H1 (cell line): ENCODE measurements at regions not wholly inside any gene's neighbourhood (a gene's known extent, or its start where the extent isn't known, plus 50 kb on each side); places are given as distances from the start of the nearest gene placed in this dataset.

Experiments used
- CTCF ChIA-PET: fragments of 300-600 bp; sonication (Branson Sonifier 250); formaldehyde crosslinking; loops from one replicate; lab custom pipeline; 2021; ENCODE audit not compliant: partially characterized antibody; lab: Charles Lee
- POLR2A ChIA-PET: fragments of 300-600 bp; sonication (Branson Sonifier 250); formaldehyde crosslinking; loops from one replicate; lab custom pipeline; 2021; ENCODE audit warnings: inconsistent platforms; ENCODE audit not compliant: partially characterized antibody; lab: Charles Lee
- DNase-seq, 2 experiments: peaks; one replicate each; pipeline versions ENCODE4 v3.0.0 to v3.0.0-alpha.2; 2010 to 2022; ENCODE audit warnings: low spot score in 2 of 2, low read depth in 1 of 2, mixed read lengths in 1 of 2
- FAIRE-seq: peaks from 2 replicates; lab custom pipeline; 2011; peaks lifted over from hg19 to GRCh38; lab: Jason Lieb, UNC
- H2AFZ ChIP-seq: 2 replicates; pipeline ENCODE4 v1.8.1; 2012; ENCODE audit warnings: low read length, inconsistent platforms
- H2AK5ac ChIP-seq: 2 replicates; pipeline ENCODE4 v1.6.1; 2013; ENCODE audit warnings: low read depth, low read length
- H2BK120ac ChIP-seq: replicated peaks from 2 replicates; pipeline ENCODE3; 2013; ENCODE audit warnings: low read depth, low read length, inconsistent platforms
- H2BK12ac ChIP-seq: 2 replicates; pipeline ENCODE4 v1.6.1; 2013; ENCODE audit warnings: low read depth, low read length
- H2BK15ac ChIP-seq: 2 replicates; pipeline ENCODE4 v1.6.1; 2013; ENCODE audit warnings: low read length
- H2BK20ac ChIP-seq: 2 replicates; pipeline ENCODE4 v1.6.1; 2013; ENCODE audit warnings: low read length
- H2BK5ac ChIP-seq: 2 replicates; pipeline ENCODE4 v1.6.1; 2013; ENCODE audit warnings: low read depth, low read length
- H3K14ac ChIP-seq: 2 replicates; pipeline ENCODE4 v1.6.1; 2013; ENCODE audit warnings: inconsistent platforms; ENCODE audit not compliant: insufficient read length
- H3K18ac ChIP-seq: 2 replicates; pipeline ENCODE4 v1.6.1; 2013; ENCODE audit warnings: low read length; ENCODE audit errors: extremely low read depth
- H3K23ac ChIP-seq: 2 replicates; pipeline ENCODE4 v1.6.1; 2013; ENCODE audit warnings: inconsistent platforms; ENCODE audit not compliant: insufficient read length
- H3K23me2 ChIP-seq: 2 replicates; pipeline ENCODE4 v1.6.1; 2013; ENCODE audit warnings: low read depth, low read length
- H3K27ac ChIP-seq: 2 replicates; pipeline ENCODE4 v1.6.1; 2011; ENCODE audit warnings: low read depth, low read length, inconsistent platforms
- H3K27me3 ChIP-seq, 4 experiments: replicated peaks in 1 of 4; 1 replicate in 1 of 4; 2 replicates in 3 of 4; pipeline versions ENCODE4 v1.6.1 to v1.8.1; 2011 to 2013; ENCODE audit warnings: low read length in 3 of 4, mild to moderate bottlenecking in 3 of 4, inconsistent platforms in 2 of 4, mixed read lengths in 2 of 4, moderate library complexity in 1 of 4; ENCODE audit not compliant: control insufficient read depth in 3 of 4, insufficient read depth in 3 of 4; ENCODE audit errors: extremely low read depth in 1 of 4
- H3K36me3 ChIP-seq, 4 experiments: 2 replicates each; pipeline versions ENCODE4 v1.6.1 to v1.8.1; 2011 to 2013; ENCODE audit warnings: mild to moderate bottlenecking in 4 of 4, low read length in 3 of 4, moderate library complexity in 2 of 4, control low read depth in 1 of 4, inconsistent platforms in 1 of 4; ENCODE audit not compliant: insufficient read depth in 4 of 4, control insufficient read depth in 2 of 4
- H3K4ac ChIP-seq: replicated peaks from 2 replicates; pipeline ENCODE3; 2013; ENCODE audit warnings: low read length, low read depth, mixed read lengths, inconsistent platforms; ENCODE audit not compliant: insufficient read length
- H3K4me1 ChIP-seq, 4 experiments: replicated peaks in 1 of 4; 1 replicate in 1 of 4; 2 replicates in 3 of 4; pipeline versions ENCODE4 v1.6.1 to v1.8.1; 2011 to 2013; ENCODE audit warnings: low read length in 3 of 4, inconsistent platforms in 2 of 4, mixed read lengths in 1 of 4; ENCODE audit not compliant: insufficient read depth in 4 of 4, control insufficient read depth in 3 of 4
- H3K4me2 ChIP-seq, 2 experiments: 2 replicates each; pipeline versions ENCODE4 v1.6.1 to v1.8.1; 2011 to 2013; ENCODE audit warnings: low read depth in 2 of 2, low read length in 2 of 2, control low read depth in 1 of 2, inconsistent platforms in 1 of 2, mild to moderate bottlenecking in 1 of 2; ENCODE audit not compliant: insufficient read depth in 1 of 2
- H3K4me3 ChIP-seq, 4 experiments: fragments of 200-600, 300-600 bp in 1 of 4; sonication (generic), shearing (Covaris generic), sonication (Bioruptor Twin) in 1 of 4; 2 replicates each; pipeline versions ENCODE4 v1.5.1 to v1.8.1; 2011 to 2016; ENCODE audit warnings: low read length in 4 of 4, low read depth in 3 of 4, control low read depth in 2 of 4, inconsistent platforms in 2 of 4, mild to moderate bottlenecking in 2 of 4, mixed read lengths in 1 of 4, moderate library complexity in 1 of 4; ENCODE audit not compliant: insufficient read depth in 2 of 4; ENCODE audit errors: extremely low read depth in 1 of 4
- H3K56ac ChIP-seq: replicated peaks from 2 replicates; pipeline ENCODE3; 2013; ENCODE audit warnings: low read depth, mild to moderate bottlenecking, mixed read lengths, low read length, inconsistent platforms; ENCODE audit not compliant: insufficient read length
- H3K79me1 ChIP-seq: 2 replicates; pipeline ENCODE4 v1.6.1; 2013; ENCODE audit warnings: low read depth, low read length, control low read depth
- H3K79me2 ChIP-seq, 2 experiments: 2 replicates each; pipeline versions ENCODE4 v1.6.1 to v1.8.1; 2012 to 2013; ENCODE audit warnings: low read length in 2 of 2, mild to moderate bottlenecking in 2 of 2, inconsistent platforms in 1 of 2; ENCODE audit not compliant: insufficient read depth in 2 of 2, control insufficient read depth in 1 of 2
- H3K9ac ChIP-seq, 4 experiments: replicated peaks in 1 of 4; 1 replicate in 1 of 4; 2 replicates in 3 of 4; pipeline versions ENCODE4 v1.6.1 to v1.8.1; 2011 to 2013; ENCODE audit warnings: low read depth in 3 of 4, low read length in 3 of 4, control low read depth in 2 of 4, mild to moderate bottlenecking in 2 of 4, moderate library complexity in 2 of 4, inconsistent platforms in 1 of 4; ENCODE audit errors: extremely low read depth in 1 of 4
- H3K9me3 ChIP-seq, 2 experiments: 2 replicates each; pipeline versions ENCODE4 v1.6.1 to v1.8.1; 2012 to 2013; ENCODE audit warnings: mild to moderate bottlenecking in 2 of 2, moderate library complexity in 2 of 2, control low read depth in 1 of 2, inconsistent platforms in 1 of 2, low read depth in 1 of 2, low read length in 1 of 2, mixed read lengths in 1 of 2; ENCODE audit not compliant: insufficient read depth in 2 of 2
- H4K20me1 ChIP-seq, 2 experiments: replicated peaks in 1 of 2; 2 replicates each; pipeline versions ENCODE3 to v1.8.1; 2011 to 2013; ENCODE audit warnings: inconsistent platforms in 2 of 2, low read length in 2 of 2, mild to moderate bottlenecking in 1 of 2; ENCODE audit not compliant: insufficient read depth in 2 of 2, control insufficient read depth in 1 of 2
- H4K5ac ChIP-seq: 2 replicates; pipeline ENCODE4 v1.6.1; 2013; ENCODE audit warnings: low read length, low read depth, mixed read lengths, inconsistent platforms; ENCODE audit not compliant: insufficient read length
- H4K8ac ChIP-seq: 2 replicates; pipeline ENCODE4 v1.8.0; 2013; ENCODE audit warnings: mild to moderate bottlenecking, moderate library complexity, low read length, inconsistent platforms; ENCODE audit not compliant: insufficient read depth; ENCODE audit errors: extremely low read depth
- H4K91ac ChIP-seq: replicated peaks from 2 replicates; pipeline ENCODE3; 2013; ENCODE audit warnings: low read length, mixed read lengths, inconsistent platforms; ENCODE audit not compliant: insufficient read length
- CHD2 ChIP-seq: IDR thresholded peaks from 2 replicates; pipeline ENCODE4 v1.6.1; 2012; ENCODE audit warnings: low read length, improper control_type of control experiment
- HDAC2 ChIP-seq, 2 experiments: fragments of 300-600 bp in 1 of 2; sonication (generic) in 1 of 2; IDR thresholded peaks; 2 replicates each; pipeline ENCODE4 v1.6.1; 2011 to 2012; ENCODE audit warnings: low read depth in 2 of 2, low read length in 2 of 2, mild to moderate bottlenecking in 2 of 2, moderate library complexity in 2 of 2, borderline replicate concordance in 1 of 2, inconsistent platforms in 1 of 2
- JUN ChIP-seq: IDR thresholded peaks from 2 replicates; pipeline ENCODE4 v1.6.1; 2011; ENCODE audit warnings: low read depth, mild to moderate bottlenecking, improper control_type of control experiment, low read length
- MAFK ChIP-seq: IDR thresholded peaks from 2 replicates; pipeline ENCODE4 v1.6.1; 2012; ENCODE audit warnings: low read depth, mild to moderate bottlenecking, improper control_type of control experiment, low read length
- RAD21 ChIP-seq, 2 experiments: IDR thresholded peaks in 1 of 2; conservative IDR thresholded peaks in 1 of 2; 2 replicates each; pipeline ENCODE4 v1.6.1; 2011; ENCODE audit warnings: low read depth in 2 of 2, low read length in 2 of 2, improper control_type of control experiment in 1 of 2, inconsistent platforms in 1 of 2, mild to moderate bottlenecking in 1 of 2, moderate library complexity in 1 of 2
- SP2 ChIP-seq: IDR thresholded peaks from 2 replicates; pipeline ENCODE4 v1.6.1; 2012; ENCODE audit warnings: mild to moderate bottlenecking, low read length, inconsistent platforms
- TAF1 ChIP-seq: IDR thresholded peaks from 2 replicates; pipeline ENCODE4 v1.6.1; 2011; ENCODE audit warnings: mild to moderate bottlenecking, low read depth, low read length
- TEAD4 ChIP-seq: IDR thresholded peaks from 2 replicates; pipeline ENCODE4 v1.6.1; 2012; ENCODE audit warnings: low read depth, low read length, inconsistent platforms, mixed read lengths
- YY1 ChIP-seq: IDR thresholded peaks from 2 replicates; pipeline ENCODE4 v1.6.1; 2011; ENCODE audit warnings: low read depth, mild to moderate bottlenecking, low read length
- ZNF274 ChIP-seq: IDR thresholded peaks from 2 replicates; pipeline ENCODE4 v1.7.0; 2012; ENCODE audit warnings: low read length, borderline replicate concordance; ENCODE audit errors: extremely low read depth
- WGBS, 2 experiments: shearing (Covaris generic) in 1 of 2; methylation state at CpG; one replicate each; pipeline versions ENCODE4 v1.1.6 to v1.1.7; 2013 to 2015; ENCODE audit warnings: low lambda C conversion rate in 2 of 2, mixed read lengths in 2 of 2, inconsistent platforms in 1 of 2, low coverage in 1 of 2, missing lambda C conversion rate in 1 of 2; ENCODE audit not compliant: insufficient replicate concordance in 2 of 2, insufficient coverage in 1 of 2, insufficient read length in 1 of 2; ENCODE audit errors: extremely low coverage in 1 of 2, missing lambda C conversion rate in 1 of 2; 5-methylcytosine and 5-hydroxymethylcytosine counted together
- TF ChIP-seq, protein P1 (sequence below): IDR thresholded peaks from 2 replicates; pipeline ENCODE4 v1.6.1; 2011; ENCODE audit warnings: low read depth, mild to moderate bottlenecking, low read length; ENCODE audit not compliant: insufficient read depth
- TF ChIP-seq, protein P2 (sequence below), 3 experiments: IDR thresholded peaks; 1 replicate in 2 of 3; 2 replicates in 1 of 3; pipeline versions ENCODE4 v1.5.1 to v1.6.1; 2011; ENCODE audit warnings: low read length in 3 of 3, mild to moderate bottlenecking in 3 of 3, inconsistent platforms in 2 of 3, low read depth in 1 of 3, moderate library complexity in 1 of 3; ENCODE audit not compliant: insufficient read depth in 1 of 3; ENCODE audit errors: control extremely low read depth in 1 of 3

DNA sequence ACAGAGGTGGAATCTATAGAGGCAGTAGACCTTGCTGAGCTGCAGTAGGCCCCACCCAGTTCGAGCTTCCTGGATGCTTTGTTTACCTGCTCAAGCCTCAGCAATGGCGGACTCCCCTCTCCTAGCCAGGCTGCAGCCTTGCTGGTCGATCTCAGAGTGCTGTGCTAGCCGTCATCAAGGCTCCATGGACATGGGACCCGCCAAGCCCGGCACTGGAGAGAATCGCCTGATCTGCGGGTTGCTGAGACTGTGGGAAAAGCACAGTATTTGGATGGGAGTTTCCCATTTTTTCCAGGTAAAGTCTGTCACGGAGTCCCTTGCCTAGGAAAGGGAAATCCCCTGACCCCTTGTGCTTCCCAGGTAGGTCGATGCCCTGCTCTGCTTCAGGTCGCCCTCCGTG is 124.8 kb upstream of the KLF8 start:
- no peak for FAIRE-seq
- H2AFZ ChIP-seq, result no peak overlapping the region
- DNase-seq, result no peak
- TF ChIP-seq TEAD4, result no peak
- no peak for TF ChIP-seq MAFK
- TF ChIP-seq CHD2, result no peak
- TF ChIP-seq, protein P1, sequence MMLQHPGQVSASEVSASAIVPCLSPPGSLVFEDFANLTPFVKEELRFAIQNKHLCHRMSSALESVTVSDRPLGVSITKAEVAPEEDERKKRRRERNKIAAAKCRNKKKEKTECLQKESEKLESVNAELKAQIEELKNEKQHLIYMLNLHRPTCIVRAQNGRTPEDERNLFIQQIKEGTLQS, result no peak
- TF ChIP-seq SP2, result no peak
- TF ChIP-seq RAD21 (IDR thresholded peaks at IDR 0.05 in 1 of 2, conservative IDR thresholded peaks at IDR 0.05 in 1 of 2; ENCODE audit: low read depth in 2 of 2, low read length in 2 of 2), result no peak
- no peak for TF ChIP-seq TAF1
- TF ChIP-seq HDAC2 (IDR thresholded peaks at IDR 0.05; ENCODE audit: borderline replicate concordance in 1 of 2, low read depth in 2 of 2, low read length in 2 of 2), result no peak
- no peak for TF ChIP-seq ZNF274
- no peak for TF ChIP-seq YY1
- TF ChIP-seq JUN, result no peak
- TF ChIP-seq, protein P2, sequence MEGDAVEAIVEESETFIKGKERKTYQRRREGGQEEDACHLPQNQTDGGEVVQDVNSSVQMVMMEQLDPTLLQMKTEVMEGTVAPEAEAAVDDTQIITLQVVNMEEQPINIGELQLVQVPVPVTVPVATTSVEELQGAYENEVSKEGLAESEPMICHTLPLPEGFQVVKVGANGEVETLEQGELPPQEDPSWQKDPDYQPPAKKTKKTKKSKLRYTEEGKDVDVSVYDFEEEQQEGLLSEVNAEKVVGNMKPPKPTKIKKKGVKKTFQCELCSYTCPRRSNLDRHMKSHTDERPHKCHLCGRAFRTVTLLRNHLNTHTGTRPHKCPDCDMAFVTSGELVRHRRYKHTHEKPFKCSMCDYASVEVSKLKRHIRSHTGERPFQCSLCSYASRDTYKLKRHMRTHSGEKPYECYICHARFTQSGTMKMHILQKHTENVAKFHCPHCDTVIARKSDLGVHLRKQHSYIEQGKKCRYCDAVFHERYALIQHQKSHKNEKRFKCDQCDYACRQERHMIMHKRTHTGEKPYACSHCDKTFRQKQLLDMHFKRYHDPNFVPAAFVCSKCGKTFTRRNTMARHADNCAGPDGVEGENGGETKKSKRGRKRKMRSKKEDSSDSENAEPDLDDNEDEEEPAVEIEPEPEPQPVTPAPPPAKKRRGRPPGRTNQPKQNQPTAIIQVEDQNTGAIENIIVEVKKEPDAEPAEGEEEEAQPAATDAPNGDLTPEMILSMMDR (IDR thresholded peaks at IDR 0.05; ENCODE audit: control extremely low read depth in 1 of 3, insufficient read depth in 1 of 3, low read depth in 1 of 3, low read length in 3 of 3), result no peak

More for the DNA sequence above, 124.8 kb upstream of the KLF8 start:
- Histone ChIP-seq H4K8ac (no peak overlapping the region), H3K4me3 (no peak overlapping the region), H3K27ac (no peak overlapping the region), H3K9ac (no peak overlapping the region), H3K27me3 (no peaks in the 10 kb centered on the region), H3K56ac (no peak overlapping the region), H3K14ac (no peak overlapping the region), H2BK20ac (no peak overlapping the region), H2AK5ac (no peak overlapping the region), H4K91ac (no peak overlapping the region), H3K23me2 (no peaks in the 10 kb centered on the region), H3K4ac (no peak overlapping the region), H3K79me2 (no peaks in the 10 kb centered on the region), H2BK15ac (no peak overlapping the region), H3K18ac (no peak overlapping the region), H3K4me2 (no peak overlapping the region), H2BK5ac (no peak overlapping the region), H3K9me3 (no peaks in the 10 kb centered on the region; a peak in 1 of 4 replicates), H3K23ac (no peak overlapping the region), H3K36me3 (no peaks in the 10 kb centered on the region), H2BK120ac (no peak overlapping the region), H4K20me1 (no peaks in the 10 kb centered on the region), H3K79me1 (no peaks in the 10 kb centered on the region), H2BK12ac (no peak overlapping the region), H3K4me1 (no peaks in the 10 kb centered on the region), H4K5ac (no peak overlapping the region)
- ChIA-PET POLR2A (no interaction called here), CTCF (no interaction called here)
- WGBS, 2 experiments, result 89% methylated on average over 6 of the region's 12 CpGs; no CpG with 5 or more reads in 1 of the 2 experiments
